HG02938 (cell line): ENCODE measurements at regions not wholly inside any gene's neighbourhood (a gene's known extent, or its start where the extent isn't known, plus 50 kb on each side); places are given as distances from the start of the nearest gene placed in this dataset.
"Not testable (repeated sequence)": the region's sequence is repeated elsewhere in the genome, so short reads cannot be mapped to it uniquely, and the experiment has no call there.

Experiments used
- ATAC-seq: cut with Tn5 transposase; IDR thresholded peaks from one replicate; pipeline ENCODE4 v1.9.1; 2021; ENCODE audit warnings: mild to moderate bottlenecking, moderate library complexity; ENCODE audit not compliant: unreplicated experiment

DNA sequence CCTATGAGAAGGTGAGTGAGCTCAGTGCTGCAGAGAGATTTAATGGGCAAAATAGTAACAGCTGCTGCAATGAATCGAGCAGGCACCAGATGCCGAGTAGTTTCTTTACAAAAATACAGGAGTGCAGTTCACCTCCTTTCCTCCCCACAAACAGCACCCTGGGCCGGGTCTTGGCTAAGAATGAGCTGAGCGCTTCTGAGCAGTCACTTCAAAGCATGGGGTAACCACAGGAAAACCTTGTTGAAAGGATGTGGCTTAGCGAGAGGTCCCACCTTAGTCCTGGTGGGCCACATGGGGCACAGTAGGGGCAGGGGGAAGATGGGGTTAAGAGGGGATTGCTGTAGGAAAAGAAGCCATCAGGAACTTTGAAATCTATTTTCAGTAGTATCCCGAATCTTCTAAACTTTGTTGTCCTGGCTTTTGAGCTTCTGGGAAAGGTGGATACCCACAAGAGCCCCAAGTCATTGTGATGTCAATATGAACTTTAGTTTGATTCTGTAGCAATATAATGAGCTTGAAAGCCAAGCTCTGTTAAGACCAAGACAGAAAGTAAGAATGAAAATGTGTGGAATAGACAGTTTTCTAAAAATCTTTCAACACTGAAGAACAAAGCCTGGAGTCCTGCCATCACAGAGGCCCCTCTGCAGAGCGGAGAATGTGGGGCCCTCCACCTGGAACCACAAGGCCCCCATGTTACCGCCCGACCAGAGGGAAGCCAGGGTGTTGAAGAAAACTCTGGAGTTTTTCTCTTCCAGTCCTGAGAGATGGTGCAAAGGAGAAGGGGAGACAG is 101.0 kb upstream of the ZNF236 start:
- ATAC-seq, result no peak

GRCh38 chr18:76720683-76721082 is 101.7 kb upstream of the ZNF236 start:
- no peak for ATAC-seq

- ATAC-seq, result no peak
These were observed 107.2 kb upstream of the ZNF236 start for GRCh38 chr18:76715012-76715610.

DNA sequence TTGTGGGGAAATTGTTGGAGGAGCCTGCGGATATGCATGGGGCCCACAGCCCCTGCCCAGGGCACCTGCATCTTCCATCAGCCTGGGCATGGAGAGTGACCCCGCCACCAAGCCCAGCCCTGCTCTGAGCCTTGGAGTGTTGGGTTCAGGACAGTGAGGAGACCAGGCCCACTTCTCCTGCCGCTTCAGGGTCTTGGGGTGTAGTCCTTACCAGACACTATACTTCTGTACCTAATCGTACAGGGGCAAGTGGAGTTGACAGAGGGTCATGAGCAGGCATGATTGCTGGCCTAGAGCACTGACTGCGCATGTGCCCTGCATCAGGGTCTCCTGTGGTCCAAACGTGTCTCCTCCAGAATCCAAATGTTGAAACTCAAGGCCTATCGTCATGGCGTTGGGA is 108.9 kb upstream of the ZNF236 start:
- no peak for ATAC-seq

GRCh38 chr18:76712511-76713140 is 109.7 kb upstream of the ZNF236 start:
- no peak for ATAC-seq

- ATAC-seq, result no peak
These were observed 111.5 kb upstream of the ZNF236 start for GRCh38 chr18:76710646-76711520.

- peak; percentile 58 for ATAC-seq
These were observed 112.4 kb upstream of the ZNF236 start for GRCh38 chr18:76709659-76710645.

DNA sequence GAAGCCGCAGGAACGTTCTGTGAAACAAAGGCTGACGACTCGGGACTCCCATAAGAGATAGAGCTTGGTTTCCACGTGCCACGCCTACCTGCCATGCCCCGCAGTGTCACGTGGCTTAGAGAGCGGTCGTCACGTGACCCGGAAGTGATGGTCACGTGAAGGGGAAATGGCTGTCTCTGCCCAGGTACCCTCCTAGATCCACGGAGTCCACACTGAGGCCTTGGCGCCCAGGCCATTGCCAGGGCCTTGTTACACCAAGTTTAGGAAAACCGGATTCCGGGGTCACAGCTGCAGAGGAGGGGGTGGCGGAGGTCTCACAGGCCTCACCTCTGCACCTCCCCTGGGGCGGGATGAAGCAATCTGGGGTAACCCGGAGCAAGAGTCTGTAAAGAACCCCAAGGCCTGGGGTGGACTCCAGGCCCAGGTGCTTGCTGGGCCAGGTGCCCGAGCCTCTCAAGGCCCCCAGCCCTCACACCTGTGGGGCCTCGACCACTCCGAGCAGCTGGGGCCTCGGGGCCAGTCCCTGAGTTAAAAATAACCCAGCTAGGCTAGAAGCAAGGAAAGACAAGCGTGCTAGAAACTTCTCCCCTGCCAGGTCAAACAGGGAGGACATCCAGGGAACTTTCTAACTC is 113.5 kb upstream of the ZNF236 start:
- no peak for ATAC-seq

DNA sequence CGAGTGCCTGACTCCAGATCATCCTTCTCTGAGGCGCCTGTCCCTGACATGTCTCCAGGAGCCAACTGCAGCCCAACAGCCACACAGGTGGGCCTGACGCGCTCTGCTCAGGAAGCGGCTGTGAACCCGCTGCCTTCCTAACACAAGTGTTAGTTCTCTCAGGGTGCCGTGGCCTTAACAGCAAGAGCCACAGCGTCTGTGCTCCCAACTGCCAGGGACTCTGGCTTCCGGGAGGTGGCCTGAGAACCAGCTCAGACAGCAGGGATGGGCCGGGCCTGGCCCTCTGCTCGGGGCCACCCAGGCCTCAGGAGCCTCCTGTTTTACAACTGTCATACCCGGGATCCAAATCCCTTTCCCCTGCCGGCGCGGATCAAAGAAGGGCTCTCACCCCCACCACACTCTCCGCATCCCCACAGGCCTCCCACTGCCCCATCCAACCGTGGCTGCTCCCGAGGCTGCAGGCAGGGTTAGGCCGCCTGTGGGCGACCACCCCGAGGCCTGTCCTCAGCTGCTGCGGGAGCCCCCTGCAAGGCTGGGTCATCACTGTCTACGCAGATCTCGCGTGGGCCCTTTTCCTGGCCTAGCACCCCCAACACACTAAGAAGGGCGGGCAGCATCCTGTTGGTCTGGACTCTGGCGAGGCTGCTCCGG is 114.2 kb upstream of the ZNF236 start:
- ATAC-seq, result no peak

DNA sequence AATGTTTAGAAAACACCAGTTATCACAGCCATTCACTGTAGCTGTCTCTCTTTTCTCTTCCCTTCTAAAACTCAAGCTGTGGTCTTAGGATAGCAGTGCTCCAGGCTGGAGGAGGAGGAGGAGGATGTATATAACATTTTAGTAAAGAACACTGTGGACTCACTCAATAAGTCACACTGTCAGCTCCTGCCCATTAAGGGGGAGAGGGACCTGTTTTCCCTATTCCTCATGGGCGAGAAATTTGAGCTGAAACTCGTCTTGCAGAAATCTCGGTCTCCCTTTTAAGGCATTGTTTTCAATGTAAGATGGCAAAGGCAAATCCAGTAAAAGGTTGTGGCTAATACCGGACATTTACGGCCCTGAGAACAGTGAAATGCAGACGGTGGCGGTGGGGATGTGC is 114.8 kb upstream of the ZNF236 start:
- no peak for ATAC-seq

GRCh38 chr18:76704589-76704988 is 117.8 kb upstream of the ZNF236 start:
- not testable (repeated sequence) for ATAC-seq

DNA sequence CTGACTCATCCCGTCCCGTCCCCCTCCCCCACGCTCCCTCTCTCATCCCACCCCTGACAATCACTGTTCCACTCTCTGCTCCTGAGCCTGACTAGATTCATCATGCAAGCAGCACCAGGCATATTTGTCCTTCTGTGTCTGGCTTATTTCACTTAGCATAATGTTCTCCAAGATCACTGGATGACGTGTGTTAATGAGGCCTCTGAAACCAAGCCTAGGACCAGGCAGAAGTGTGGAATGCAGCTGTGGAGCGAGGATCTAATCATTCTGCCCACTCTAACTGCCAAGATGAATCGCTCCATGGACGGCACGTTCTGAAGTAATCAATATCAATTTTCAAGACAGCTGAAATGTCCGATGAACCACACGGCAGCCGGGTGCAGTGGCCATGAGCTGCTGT is 122.4 kb upstream of the ZNF236 start:
- no peak for ATAC-seq

GRCh38 chr18:76697441-76697901 is 124.9 kb upstream of the ZNF236 start:
- ATAC-seq, result no peak

DNA sequence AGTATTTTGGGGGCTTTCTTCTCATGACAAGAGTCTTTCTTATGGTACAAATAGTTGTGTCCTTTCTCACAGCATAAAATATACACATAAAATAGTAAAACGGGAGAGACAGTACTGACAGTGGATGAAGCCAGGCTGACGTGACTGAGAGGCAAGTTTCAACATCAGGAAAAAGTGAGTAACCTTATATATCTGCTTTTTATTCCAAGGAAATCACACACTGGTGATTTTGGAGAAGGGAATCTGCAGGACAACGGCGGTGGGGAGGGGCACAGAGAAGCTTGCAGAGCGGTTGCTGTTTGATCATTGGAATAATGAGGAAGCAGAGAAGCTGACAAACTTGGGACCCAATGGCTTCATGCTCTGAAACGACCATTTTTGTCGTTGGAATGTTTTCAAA is 130.6 kb upstream of the ZNF236 start:
- ATAC-seq, result no peak

DNA sequence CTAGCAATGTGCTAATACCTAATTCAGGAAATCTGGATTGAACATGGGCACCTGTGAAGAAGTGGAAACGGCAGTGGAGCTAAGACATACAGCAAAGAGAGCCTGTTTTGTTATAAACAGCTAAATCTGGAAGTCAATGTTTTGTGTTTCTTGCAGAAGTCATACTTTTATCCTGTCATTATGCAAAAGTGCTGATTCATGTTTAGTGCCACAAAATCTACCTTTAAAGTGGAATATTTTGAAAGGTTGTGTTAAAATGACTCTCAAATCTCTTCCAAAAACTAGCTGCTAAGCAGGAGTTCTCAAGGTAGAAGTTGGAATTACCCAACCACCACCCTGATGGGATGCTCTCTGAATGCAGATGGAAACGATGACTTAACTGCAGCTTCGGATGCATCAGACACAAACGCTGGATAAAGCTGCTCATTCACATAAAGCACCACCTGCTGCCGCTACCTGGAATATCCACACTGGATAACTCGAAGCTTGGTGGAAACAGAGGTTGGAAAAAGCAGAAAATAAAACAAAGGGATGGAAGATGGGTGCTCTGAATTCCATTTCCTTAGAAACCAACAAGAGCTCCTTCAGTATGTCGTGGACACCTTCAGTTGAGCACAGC is 132.6 kb upstream of the ZNF236 start:
- no peak for ATAC-seq

DNA sequence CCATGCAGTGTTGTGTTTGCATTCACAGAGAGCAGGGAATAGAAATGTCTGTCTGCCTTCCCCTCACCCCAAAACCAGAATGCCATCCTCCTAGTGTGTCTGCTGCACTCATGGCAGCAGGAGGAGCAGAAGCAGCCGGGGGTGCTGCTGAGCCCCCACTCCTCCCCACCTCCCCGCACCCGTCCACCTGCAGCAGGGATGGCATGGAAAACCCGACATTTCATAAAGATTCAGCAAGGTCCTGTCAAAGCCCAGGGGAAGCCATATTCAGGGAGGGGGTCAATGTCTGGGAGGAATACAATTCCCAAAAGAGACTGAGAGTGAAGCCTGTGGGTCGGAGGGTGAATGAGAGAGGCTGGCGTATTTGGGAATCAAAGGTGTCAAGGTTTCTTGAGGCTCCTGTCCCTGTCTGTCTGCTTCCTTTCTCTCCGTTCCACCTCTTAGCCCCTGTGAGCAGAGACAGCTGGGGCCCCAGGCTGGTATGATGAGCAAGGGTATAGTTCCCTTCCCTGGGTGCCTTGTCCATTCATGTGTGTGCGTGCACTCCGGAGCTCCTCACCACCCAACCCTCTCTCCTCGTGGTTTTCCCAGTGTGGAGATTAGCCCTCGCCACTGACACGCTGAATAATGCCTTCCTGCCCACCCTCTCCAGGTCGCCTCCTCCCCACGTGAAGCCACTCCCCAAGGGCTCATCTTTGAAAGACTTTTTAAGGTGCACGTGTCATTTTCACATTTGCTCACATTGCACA is 133.5 kb upstream of the ZNF236 start:
- ATAC-seq, result no peak

- ATAC-seq, result no peak
These were observed 134.9 kb upstream of the ZNF236 start for GRCh38 chr18:76687304-76687962.
